ENCODE measurements at regions not wholly inside any gene's neighbourhood (a gene's known extent, or its start where the extent isn't known, plus 50 kb on each side); places are given as distances from the start of the nearest gene placed in this dataset.
"Not testable (repeated sequence)": the region's sequence is repeated elsewhere in the genome, so short reads cannot be mapped to it uniquely, and the experiment has no call there.

GRCh38 chr1:38651669-38652068 lies 207.9 kb downstream of the RRAGC start:
- Histone ChIP-seq H3K27ac (ENCODE audit: extremely low read depth, low read depth, low read length) (no peak overlapping the region), H3K79me2 (ENCODE audit: control insufficient read depth, insufficient read depth, low read length) (no peaks in the 10 kb centered on the region), H4K20me1 (replicated peaks; ENCODE audit: control insufficient read depth, insufficient read depth, low read length) (no peaks in the 10 kb centered on the region), H3K9me3 (replicated peaks; ENCODE audit: control insufficient read depth, insufficient read depth, low read depth, low read length) (no peaks in the 10 kb centered on the region), H3K4me1 (replicated peaks in 1 of 2; ENCODE audit: control insufficient read depth in 2 of 2, insufficient read depth in 2 of 2, low read length in 2 of 2) (no peaks in the 10 kb centered on the region; a peak in 1 of 5 replicates), H2AFZ (ENCODE audit: low read depth, low read length) (no peak overlapping the region), H3K27me3 (ENCODE audit: control insufficient read depth in 2 of 2, insufficient read depth in 2 of 2, low read length in 2 of 2) (peaks cover 16 to 21% of the 10 kb centered on the region in 2 experiments), H3K4me3 (no peak overlapping the region), H3K9me1 (ENCODE audit: control insufficient read depth, insufficient read depth, low read length) (no peaks in the 10 kb centered on the region), H3K36me3 (ENCODE audit: control insufficient read depth, insufficient read depth, low read length) (no peaks in the 10 kb centered on the region), H3K9ac (ENCODE audit: insufficient read depth in 1 of 2, low read depth in 2 of 2, low read length in 2 of 2) (no peak overlapping the region; a peak in 1 of 4 replicates), H3K4me2 (ENCODE audit: insufficient read depth, low read length) (no peak overlapping the region)
- FAIRE-seq (no peak), ATAC-seq (no peak; the same call in 2 of the 3 replicates), DNase-seq (ENCODE audit: extremely low read depth in 1 of 4, low spot score in 3 of 4) (no peak)
- in situ Hi-C loops (cut with MboI) (no loop called here), intact Hi-C loops (cut with micrococcal nuclease) (no loop called here)
- WGBS (ENCODE audit: insufficient coverage, low coverage, missing lambda C conversion rate) = 15% methylated on average over 8 of the region's 8 CpGs
- no peak for TF ChIP-seq SMAD1 (IDR thresholded peaks at IDR 0.05; ENCODE audit: low read depth, low read length, partially characterized antibody)
- no peak for TF ChIP-seq MEF2D (tag; conservative IDR thresholded peaks at IDR 0.05; ENCODE audit: low read depth)
- TF ChIP-seq ZNF785 (CRISPR knock-in tag; IDR thresholded peaks at IDR 0.05) = no peak
- TF ChIP-seq ZNF75A (CRISPR knock-in tag; IDR thresholded peaks at IDR 0.05) = no peak
- no peak for TF ChIP-seq TSC22D4 (tag; IDR thresholded peaks at IDR 0.05)
- TF ChIP-seq CBX8 (IDR thresholded peaks at IDR 0.05; ENCODE audit: borderline replicate concordance, extremely low read depth, low read depth, low read length, poor library complexity, severe bottlenecking) = no peak
- BruUV-seq (replicated peaks) = no TSS peak
- ChIA-PET CTCF (ENCODE audit: low intra/inter-chr PET ratio) (no interaction called here), POLR2A (interaction anchor here (0.7 kb wide), 1 partner anchor 217 kb away, joined by 3 read pairs; no protein-coding TSS in a partner anchor)

- no peak for ATAC-seq
- no peaks in the 10 kb centered on the region for H4K20me1 ChIP-seq (replicated peaks; ENCODE audit: control insufficient read depth, insufficient read depth, low read length)
- no peak overlapping the region for H3K4me2 ChIP-seq (ENCODE audit: insufficient read depth, low read length)
- H2AFZ ChIP-seq (ENCODE audit: low read depth, low read length) = no peak overlapping the region
- intact Hi-C loops (cut with micrococcal nuclease) = no loop called here
- no peak for DNase-seq (ENCODE audit: extremely low read depth in 1 of 4, low spot score in 3 of 4)
- peaks cover 18 to 37% of the 10 kb centered on the region in 2 experiments for H3K27me3 ChIP-seq (ENCODE audit: control insufficient read depth in 2 of 2, insufficient read depth in 2 of 2, low read length in 2 of 2)
- H3K4me3 ChIP-seq = no peak overlapping the region
- BruUV-seq (replicated peaks) = no TSS peak
- ChIA-PET CTCF (ENCODE audit: low intra/inter-chr PET ratio) (no interaction called here), POLR2A (no interaction called here)
- no peak overlapping the region for H3K9ac ChIP-seq (ENCODE audit: insufficient read depth in 1 of 2, low read depth in 2 of 2, low read length in 2 of 2)
- H3K4me1 ChIP-seq (replicated peaks in 1 of 2; ENCODE audit: control insufficient read depth in 2 of 2, insufficient read depth in 2 of 2, low read length in 2 of 2) = no peaks in the 10 kb centered on the region; a peak in 1 of 5 replicates
- H3K9me3 ChIP-seq (replicated peaks; ENCODE audit: control insufficient read depth, insufficient read depth, low read depth, low read length) = no peaks in the 10 kb centered on the region
- H3K79me2 ChIP-seq (ENCODE audit: control insufficient read depth, insufficient read depth, low read length) = no peaks in the 10 kb centered on the region
- 17% methylated on average over 6 of the region's 6 CpGs for WGBS (ENCODE audit: insufficient coverage, low coverage, missing lambda C conversion rate)
- H3K9me1 ChIP-seq (ENCODE audit: control insufficient read depth, insufficient read depth, low read length) = no peaks in the 10 kb centered on the region
- no peaks in the 10 kb centered on the region for H3K36me3 ChIP-seq (ENCODE audit: control insufficient read depth, insufficient read depth, low read length)
- TF ChIP-seq ZNF695 (CRISPR knock-in tag; IDR thresholded peaks at IDR 0.05) (no peak), SMARCA5 (IDR thresholded peaks at IDR 0.05) (no peak), HMBOX1 (IDR thresholded peaks at IDR 0.05) (no peak), KLF6 (CRISPR knock-in tag; IDR thresholded peaks at IDR 0.05; ENCODE audit: borderline replicate concordance) (no peak), BDP1 (IDR thresholded peaks at IDR 0.05; ENCODE audit: insufficient read depth, insufficient read length) (no peak)
- H3K27ac ChIP-seq (ENCODE audit: extremely low read depth, low read depth, low read length) = no peak overlapping the region
- in situ Hi-C loops (cut with MboI) = no loop called here
- FAIRE-seq = no peak
Measured at GRCh38 chr1:38648417-38648816, 211.2 kb downstream of the RRAGC start.

GRCh38 chr1:38647341-38647740 lies 212.2 kb downstream of the RRAGC start:
- DNase-seq (ENCODE audit: extremely low read depth in 1 of 4, low spot score in 3 of 4); H3K27ac ChIP-seq (ENCODE audit: extremely low read depth, low read depth, low read length); H3K79me2 ChIP-seq (ENCODE audit: control insufficient read depth, insufficient read depth, low read length); H3K4me3 ChIP-seq; intact Hi-C loops (cut with micrococcal nuclease); H3K9ac ChIP-seq (ENCODE audit: insufficient read depth in 1 of 2, low read depth in 2 of 2, low read length in 2 of 2); BruUV-seq (replicated peaks); CTCF ChIA-PET (ENCODE audit: low intra/inter-chr PET ratio); FAIRE-seq; POLR2A ChIA-PET; H2AFZ ChIP-seq (ENCODE audit: low read depth, low read length); H3K9me1 ChIP-seq (ENCODE audit: control insufficient read depth, insufficient read depth, low read length); in situ Hi-C loops (cut with MboI); H3K4me1 ChIP-seq (replicated peaks in 1 of 2; ENCODE audit: control insufficient read depth in 2 of 2, insufficient read depth in 2 of 2, low read length in 2 of 2); H4K20me1 ChIP-seq (replicated peaks; ENCODE audit: control insufficient read depth, insufficient read depth, low read length); ATAC-seq; H3K9me3 ChIP-seq (replicated peaks; ENCODE audit: control insufficient read depth, insufficient read depth, low read depth, low read length); H3K36me3 ChIP-seq (ENCODE audit: control insufficient read depth, insufficient read depth, low read length); H3K4me2 ChIP-seq (ENCODE audit: insufficient read depth, low read length): not testable (repeated sequence)
- peaks cover 21 to 41% of the 10 kb centered on the region in 2 experiments for H3K27me3 ChIP-seq (ENCODE audit: control insufficient read depth in 2 of 2, insufficient read depth in 2 of 2, low read length in 2 of 2)
- WGBS (ENCODE audit: insufficient coverage, low coverage, missing lambda C conversion rate) = 60% methylated on average over 6 of the region's 34 CpGs

Measured in K562 (cell line).